OCI-LY3 (cell line): ENCODE measurements at regions not wholly inside any gene's neighbourhood (a gene's known extent, or its start where the extent isn't known, plus 50 kb on each side); places are given as distances from the start of the nearest gene placed in this dataset.

ENCODE experiments used
- CTCF ChIP-seq: fragments of 200-600, 300-600 bp; sonication (generic); IDR thresholded peaks from 2 replicates; pipeline ENCODE4 v1.5.1; 2014; ENCODE audit warnings: antibody characterized with exemption, low read length, low read depth
- EZH2phosphoT487 ChIP-seq: fragments of 200-600 bp; shearing (Covaris generic); IDR thresholded peaks from 2 replicates; pipeline ENCODE4 v1.6.1; 2018; ENCODE audit warnings: antibody characterized with exemption, mixed run types, low read depth

- TF ChIP-seq CTCF, result no peak
- no peak for TF ChIP-seq EZH2phosphoT487
These were observed 559.0 kb upstream of the ADARB2 start for GRCh38 chr10:2296179-2296891.
